GM12892 (cell line): ENCODE measurements at regions not wholly inside any gene's neighbourhood (a gene's known extent, or its start where the extent isn't known, plus 50 kb on each side); places are given as distances from the start of the nearest gene placed in this dataset.

Experiments used
- POLR2A ChIP-seq: IDR thresholded peaks from 2 replicates; pipeline ENCODE4 v1.6.1; 2011; ENCODE audit warnings: low read depth, low read length, control low read depth
- POLR2AphosphoS5 ChIP-seq: IDR thresholded peaks from 2 replicates; pipeline ENCODE4 v1.6.1; 2011; ENCODE audit warnings: low read depth, low read length, control low read depth
- TAF1 ChIP-seq: IDR thresholded peaks from 2 replicates; pipeline ENCODE4 v1.6.1; 2011; ENCODE audit warnings: low read depth, mild to moderate bottlenecking, control low read depth, low read length, borderline replicate concordance

- TF ChIP-seq TAF1 = no peak
- TF ChIP-seq POLR2A = no peak
- TF ChIP-seq POLR2AphosphoS5 = no peak
These were observed 295.2 kb upstream of the PWP1 start for GRCh38 chr12:107390414-107390813.
